ENCODE measurements at regions not wholly inside any gene's neighbourhood (a gene's known extent, or its start where the extent isn't known, plus 50 kb on each side); places are given as distances from the start of the nearest gene placed in this dataset.
A peak's percentile ranks its signal among the peaks of the same experiment; 100 is the strongest.

GRCh38 chr1:31498376-31499040 lies 77.8 kb upstream of the TINAGL1 start:
- no peak overlapping the region for H3K4me3 ChIP-seq (replicated peaks in 1 of 2; ENCODE audit: low read depth in 2 of 2, low read length in 2 of 2)
- no peak for DNase-seq (ENCODE audit: low read depth in 2 of 2)
- TF ChIP-seq, protein P1, sequence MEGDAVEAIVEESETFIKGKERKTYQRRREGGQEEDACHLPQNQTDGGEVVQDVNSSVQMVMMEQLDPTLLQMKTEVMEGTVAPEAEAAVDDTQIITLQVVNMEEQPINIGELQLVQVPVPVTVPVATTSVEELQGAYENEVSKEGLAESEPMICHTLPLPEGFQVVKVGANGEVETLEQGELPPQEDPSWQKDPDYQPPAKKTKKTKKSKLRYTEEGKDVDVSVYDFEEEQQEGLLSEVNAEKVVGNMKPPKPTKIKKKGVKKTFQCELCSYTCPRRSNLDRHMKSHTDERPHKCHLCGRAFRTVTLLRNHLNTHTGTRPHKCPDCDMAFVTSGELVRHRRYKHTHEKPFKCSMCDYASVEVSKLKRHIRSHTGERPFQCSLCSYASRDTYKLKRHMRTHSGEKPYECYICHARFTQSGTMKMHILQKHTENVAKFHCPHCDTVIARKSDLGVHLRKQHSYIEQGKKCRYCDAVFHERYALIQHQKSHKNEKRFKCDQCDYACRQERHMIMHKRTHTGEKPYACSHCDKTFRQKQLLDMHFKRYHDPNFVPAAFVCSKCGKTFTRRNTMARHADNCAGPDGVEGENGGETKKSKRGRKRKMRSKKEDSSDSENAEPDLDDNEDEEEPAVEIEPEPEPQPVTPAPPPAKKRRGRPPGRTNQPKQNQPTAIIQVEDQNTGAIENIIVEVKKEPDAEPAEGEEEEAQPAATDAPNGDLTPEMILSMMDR (IDR thresholded peaks at IDR 0.05; ENCODE audit: low read depth, low read length), result no peak

DNA sequence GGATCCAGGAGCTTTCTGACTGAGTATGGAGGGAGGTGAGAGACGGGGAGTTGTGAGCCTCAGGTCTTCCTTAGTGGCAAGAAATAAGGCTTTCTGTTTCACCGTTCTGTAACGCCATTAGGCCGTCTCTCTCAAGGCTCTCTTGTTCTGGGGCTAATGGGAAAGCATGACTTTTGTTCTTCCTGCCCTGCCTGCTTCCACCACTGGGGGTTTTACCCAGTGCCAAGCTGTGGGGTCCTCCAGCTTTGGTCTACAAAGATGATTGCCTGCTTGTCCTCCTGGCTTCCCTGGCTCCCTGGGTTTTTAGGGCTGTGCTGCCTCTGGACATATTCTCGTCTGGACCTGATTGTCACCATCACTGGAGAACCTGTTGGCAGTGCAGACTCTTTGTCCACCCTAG lies 74.8 kb upstream of the TINAGL1 start:
- no peak for DNase-seq (ENCODE audit: low read depth in 2 of 2)
- TF ChIP-seq, protein P1 (IDR thresholded peaks at IDR 0.05; ENCODE audit: low read depth, low read length), result peak; percentile 24

DNA sequence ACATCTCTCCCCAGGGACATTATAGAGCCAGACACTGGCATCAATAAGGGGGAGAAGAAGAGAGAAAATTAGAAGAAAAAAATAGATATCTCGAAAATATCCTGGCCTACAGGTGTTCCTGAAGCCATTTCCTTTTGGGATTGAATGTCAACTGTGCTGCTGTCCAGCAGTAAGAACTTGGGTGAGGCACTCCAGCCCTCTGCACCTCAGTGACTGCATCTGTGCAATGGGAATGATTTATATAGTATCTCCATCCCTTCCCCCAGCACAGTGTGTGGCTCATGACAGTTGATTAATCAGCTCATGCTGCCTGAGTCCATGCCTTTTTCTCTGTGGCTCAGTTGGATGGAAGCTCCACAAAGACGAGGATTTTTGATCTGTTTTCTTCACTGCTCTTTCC lies 74.1 kb upstream of the TINAGL1 start:
- DNase-seq (ENCODE audit: low read depth in 2 of 2), result no peak
- no peak overlapping the region for H3K4me3 ChIP-seq (replicated peaks in 1 of 2; ENCODE audit: low read depth in 2 of 2, low read length in 2 of 2)
- TF ChIP-seq, protein P1 (IDR thresholded peaks at IDR 0.05; ENCODE audit: low read depth, low read length), result no peak

More for the DNA sequence above, 74.8 kb upstream of the TINAGL1 start:
- H3K4me3 ChIP-seq (replicated peaks in 1 of 2; ENCODE audit: low read depth in 2 of 2, low read length in 2 of 2), result no peak overlapping the region

- DNase-seq (ENCODE audit: low read depth in 2 of 2), result no peak
- H3K4me3 ChIP-seq (replicated peaks in 1 of 2; ENCODE audit: low read depth in 2 of 2, low read length in 2 of 2), result no peak overlapping the region
- TF ChIP-seq, protein P1 (IDR thresholded peaks at IDR 0.05; ENCODE audit: low read depth, low read length), result no peak
Observed at GRCh38 chr1:31502926-31503511, 73.3 kb upstream of the TINAGL1 start.

GRCh38 chr1:31503570-31503969 lies 72.7 kb upstream of the TINAGL1 start:
- TF ChIP-seq, protein P1 (IDR thresholded peaks at IDR 0.05; ENCODE audit: low read depth, low read length), result no peak
- no peak for DNase-seq (ENCODE audit: low read depth in 2 of 2)

DNA sequence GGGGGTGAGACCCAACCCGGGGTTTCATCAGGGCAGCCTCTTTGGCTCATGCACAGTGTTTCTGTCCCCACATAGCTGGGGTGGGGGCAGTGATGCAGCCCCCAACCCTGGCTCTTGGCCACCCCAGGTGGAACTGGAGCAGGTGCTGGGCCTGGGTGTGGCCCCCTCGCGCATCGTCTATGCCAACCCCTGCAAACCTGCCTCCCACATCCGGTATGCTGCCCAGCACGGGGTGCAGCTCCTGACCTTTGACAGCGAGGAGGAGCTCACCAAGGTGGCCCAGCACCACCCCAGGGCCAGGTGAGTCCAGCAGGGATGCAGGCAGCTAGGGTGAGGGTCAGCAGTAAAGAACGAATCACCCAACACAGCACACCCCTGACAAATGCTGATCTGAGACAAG lies 72.3 kb upstream of the TINAGL1 start:
- no peak for DNase-seq (ENCODE audit: low read depth in 2 of 2)
- no peak overlapping the region for H3K4me3 ChIP-seq (replicated peaks in 1 of 2; ENCODE audit: low read depth in 2 of 2, low read length in 2 of 2)
- TF ChIP-seq, protein P1 (IDR thresholded peaks at IDR 0.05; ENCODE audit: low read depth, low read length), result no peak

More at GRCh38 chr1:31503570-31503969, 72.7 kb upstream of the TINAGL1 start:
- no peak overlapping the region for H3K4me3 ChIP-seq (replicated peaks in 1 of 2; ENCODE audit: low read depth in 2 of 2, low read length in 2 of 2)
